ENCODE measurements at regions not wholly inside any gene's neighbourhood (a gene's known extent, or its start where the extent isn't known, plus 50 kb on each side); places are given as distances from the start of the nearest gene placed in this dataset.

DNA sequence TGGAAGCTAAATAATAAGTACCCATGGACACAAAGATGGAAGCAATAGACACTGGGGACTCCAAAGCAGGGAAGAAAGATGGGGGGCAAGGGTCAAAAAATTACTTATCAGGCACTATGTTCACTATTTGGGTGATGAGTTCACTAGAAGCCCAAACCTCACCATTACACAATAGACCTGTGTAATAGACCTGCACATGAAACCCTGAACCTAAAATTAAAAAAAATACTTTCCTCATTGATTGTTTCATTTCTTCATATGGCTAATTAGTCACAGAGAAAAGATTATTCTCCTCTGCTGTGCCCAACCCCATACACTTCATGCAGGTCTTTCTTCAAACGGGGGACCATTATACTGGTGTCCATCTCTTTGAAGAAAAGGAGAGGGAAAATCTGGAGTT, 213.0 kb upstream of the DTNBP1 start:
- TF ChIP-seq, protein P1, sequence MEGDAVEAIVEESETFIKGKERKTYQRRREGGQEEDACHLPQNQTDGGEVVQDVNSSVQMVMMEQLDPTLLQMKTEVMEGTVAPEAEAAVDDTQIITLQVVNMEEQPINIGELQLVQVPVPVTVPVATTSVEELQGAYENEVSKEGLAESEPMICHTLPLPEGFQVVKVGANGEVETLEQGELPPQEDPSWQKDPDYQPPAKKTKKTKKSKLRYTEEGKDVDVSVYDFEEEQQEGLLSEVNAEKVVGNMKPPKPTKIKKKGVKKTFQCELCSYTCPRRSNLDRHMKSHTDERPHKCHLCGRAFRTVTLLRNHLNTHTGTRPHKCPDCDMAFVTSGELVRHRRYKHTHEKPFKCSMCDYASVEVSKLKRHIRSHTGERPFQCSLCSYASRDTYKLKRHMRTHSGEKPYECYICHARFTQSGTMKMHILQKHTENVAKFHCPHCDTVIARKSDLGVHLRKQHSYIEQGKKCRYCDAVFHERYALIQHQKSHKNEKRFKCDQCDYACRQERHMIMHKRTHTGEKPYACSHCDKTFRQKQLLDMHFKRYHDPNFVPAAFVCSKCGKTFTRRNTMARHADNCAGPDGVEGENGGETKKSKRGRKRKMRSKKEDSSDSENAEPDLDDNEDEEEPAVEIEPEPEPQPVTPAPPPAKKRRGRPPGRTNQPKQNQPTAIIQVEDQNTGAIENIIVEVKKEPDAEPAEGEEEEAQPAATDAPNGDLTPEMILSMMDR (conservative IDR thresholded peaks at IDR 0.05; ENCODE audit: low read depth, low read length) = no peak
- TF ChIP-seq EZH2 (IDR thresholded peaks at IDR 0.05; ENCODE audit: low read length, unreplicated experiment) = no peak
- no peak for TF ChIP-seq EZH2phosphoT487 (IDR thresholded peaks at IDR 0.05; ENCODE audit: borderline replicate concordance, low read length)
